NCI-H2081 (cell line): ENCODE measurements at regions not wholly inside any gene's neighbourhood (a gene's known extent, or its start where the extent isn't known, plus 50 kb on each side); places are given as distances from the start of the nearest gene placed in this dataset.
"Not testable (repeated sequence)": the region's sequence is repeated elsewhere in the genome, so short reads cannot be mapped to it uniquely, and the experiment has no call there.

Experiments used
- DNase-seq, 2 experiments: peaks; one replicate each; lab custom pipeline; 2025; lab: John Stamatoyannopoulos, UW

DNA sequence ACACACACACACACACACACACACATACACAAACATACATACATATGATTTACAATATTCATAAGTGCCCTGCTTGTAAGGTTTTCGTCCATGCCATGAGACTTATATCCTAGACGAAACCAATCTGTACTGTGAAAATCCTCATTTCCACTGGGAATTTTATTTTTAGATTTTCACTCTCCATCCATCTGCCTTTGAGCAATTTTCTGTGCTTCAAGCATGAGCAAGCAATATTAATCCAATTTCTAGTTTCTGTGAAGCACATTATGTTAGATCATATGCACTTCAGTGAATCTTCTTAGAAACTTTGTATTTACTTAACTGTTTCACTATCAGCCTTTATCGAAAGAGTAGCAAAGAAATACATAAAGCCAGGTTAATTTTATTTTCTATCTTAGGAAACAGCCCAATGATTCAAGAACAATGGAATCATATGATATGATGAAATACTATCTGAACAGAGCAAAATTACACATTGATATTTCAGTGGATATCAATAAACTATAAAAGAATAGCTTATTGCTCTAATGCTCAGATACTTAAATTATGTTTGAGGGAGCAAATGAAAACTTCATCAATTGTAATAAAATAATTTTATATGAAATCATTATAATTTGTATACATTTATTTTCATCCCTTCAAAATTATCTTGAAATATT lies 1100.7 kb upstream of the MIR17HG start:
- DNase-seq, result no peak

DNA sequence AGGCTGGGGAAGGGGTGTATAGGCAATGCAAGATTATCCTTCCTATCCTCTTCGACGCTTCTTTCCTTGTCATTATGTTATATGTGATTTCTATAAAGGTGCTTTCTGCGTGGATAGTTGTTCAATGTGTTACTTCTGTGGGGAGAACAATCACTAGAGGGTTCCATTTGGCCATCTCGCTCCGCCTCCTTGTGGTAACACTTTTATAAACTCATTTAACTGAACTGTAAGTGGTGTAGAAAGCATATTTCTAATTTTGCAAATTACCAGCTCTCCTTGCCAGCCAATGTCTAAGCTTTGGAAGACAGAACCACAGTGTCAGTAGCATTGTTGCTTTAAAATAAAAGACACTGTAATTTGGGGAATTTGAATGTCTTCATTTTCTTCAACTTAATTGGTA lies 1093.7 kb upstream of the MIR17HG start:
- no peak for DNase-seq

DNA sequence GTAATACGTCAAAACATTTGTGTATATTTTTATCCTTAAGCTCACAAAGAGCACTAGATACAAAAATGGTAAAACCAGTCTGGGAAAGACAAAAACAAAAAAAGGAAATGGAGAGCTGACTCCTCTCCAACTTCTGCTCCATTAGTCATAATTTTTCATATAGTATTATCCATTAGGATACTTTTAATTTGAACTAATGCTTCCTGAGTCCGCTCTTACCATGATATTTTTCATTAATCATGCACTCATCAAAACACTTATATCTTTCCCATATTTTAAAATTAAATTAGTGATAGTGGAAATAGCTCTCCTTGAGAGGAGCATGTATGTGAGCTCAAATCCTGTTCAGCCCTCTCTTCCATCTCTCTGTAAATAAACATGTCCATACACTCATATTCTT lies 1093.0 kb upstream of the MIR17HG start:
- no peak for DNase-seq

DNA sequence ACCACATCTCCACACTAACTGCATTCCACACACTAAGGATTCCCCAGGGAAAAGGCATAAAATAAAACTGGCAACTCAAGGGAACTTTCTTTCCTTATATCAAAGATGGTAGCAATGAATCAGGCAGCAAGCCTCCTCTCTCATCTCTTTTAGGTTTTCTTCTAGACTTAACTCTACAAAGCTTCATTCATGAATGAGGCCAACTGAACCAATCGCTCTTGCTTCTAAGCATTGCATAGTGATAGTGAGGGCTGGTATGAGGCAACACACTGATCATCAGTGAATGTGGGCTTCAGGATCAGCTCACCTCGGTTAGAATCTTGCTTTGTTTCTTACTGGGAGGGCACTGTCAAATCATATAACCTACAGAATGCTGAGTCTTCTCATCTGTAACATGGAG lies 1090.7 kb upstream of the MIR17HG start:
- DNase-seq, result no peak

DNA sequence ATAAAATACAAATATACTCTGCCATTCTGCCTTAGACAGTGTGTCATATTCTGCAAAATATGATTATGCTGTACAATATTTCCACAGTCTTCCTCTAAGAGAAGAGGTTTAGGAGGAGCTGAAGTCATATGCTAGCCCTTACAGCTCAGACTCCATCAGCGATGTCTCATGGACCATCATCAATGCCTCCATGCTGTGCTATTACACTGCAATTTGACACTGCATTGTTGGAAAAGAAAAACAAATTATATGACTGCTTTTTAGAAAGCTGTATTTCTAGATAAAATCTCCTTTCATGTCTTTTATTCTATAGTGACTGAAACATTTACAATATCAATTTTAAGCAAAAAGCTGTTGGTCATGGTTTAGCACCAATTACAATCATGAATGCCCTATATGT lies 1089.4 kb upstream of the MIR17HG start:
- peak in 1 of 2 experiments; percentile 7 for DNase-seq

DNA sequence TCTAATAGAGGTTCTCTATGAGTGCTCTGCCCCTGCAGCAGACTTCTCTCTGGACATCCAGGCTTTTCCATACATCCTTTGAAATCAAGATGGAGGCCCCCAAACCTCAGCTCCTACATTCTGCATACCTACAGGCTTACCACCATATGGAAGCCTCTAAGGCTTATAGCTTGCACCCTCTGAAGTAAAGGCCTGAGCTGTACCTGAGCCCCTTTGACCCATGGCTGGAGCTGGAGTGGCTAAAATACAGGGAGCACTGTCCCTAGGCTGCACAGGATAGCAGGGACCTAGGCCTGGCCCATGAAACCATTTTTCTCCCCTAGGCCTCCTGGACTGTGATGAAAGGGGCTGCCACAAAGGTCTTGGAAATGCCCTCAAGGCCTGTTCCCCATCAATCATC lies 1086.1 kb upstream of the MIR17HG start:
- DNase-seq, result no peak

DNA sequence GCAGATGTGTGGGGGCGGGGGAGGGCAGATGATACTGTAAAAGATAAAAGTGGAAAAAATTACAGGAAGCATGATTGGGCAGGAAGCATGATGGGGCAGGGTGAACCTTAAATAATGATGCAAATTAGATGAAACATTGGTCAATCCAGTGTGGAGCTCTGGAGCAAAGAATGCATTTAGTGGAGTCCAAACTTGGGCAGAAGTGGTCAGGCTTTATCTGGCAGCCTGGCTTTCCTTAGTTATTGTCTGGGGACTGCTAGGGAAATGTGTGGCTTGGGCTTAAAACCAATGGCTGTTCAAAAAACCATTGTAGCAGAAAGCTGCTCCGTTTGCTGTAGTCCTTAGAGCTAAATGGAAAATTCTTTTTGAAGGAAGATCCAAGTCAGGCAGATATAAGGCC lies 1077.3 kb upstream of the MIR17HG start:
- no peak for DNase-seq

DNA sequence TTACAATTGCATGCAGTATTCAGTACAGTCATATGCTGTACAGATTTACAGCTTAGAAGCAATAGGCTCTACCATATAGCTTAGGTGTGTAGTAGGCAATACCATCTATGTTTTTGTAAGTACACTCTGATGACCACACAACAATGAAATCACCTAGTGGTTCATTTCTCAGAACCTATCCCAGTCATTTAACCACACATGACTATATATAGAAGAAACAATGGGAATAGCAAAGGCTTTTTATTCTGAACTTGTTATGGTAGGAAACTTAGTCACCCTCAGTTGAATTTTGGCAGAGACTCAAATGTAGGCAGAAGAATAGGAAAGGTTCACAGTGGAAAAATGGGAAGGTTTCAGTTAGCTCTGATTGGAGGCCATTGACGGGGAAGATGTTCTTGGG lies 1075.1 kb upstream of the MIR17HG start:
- no peak for DNase-seq

DNA sequence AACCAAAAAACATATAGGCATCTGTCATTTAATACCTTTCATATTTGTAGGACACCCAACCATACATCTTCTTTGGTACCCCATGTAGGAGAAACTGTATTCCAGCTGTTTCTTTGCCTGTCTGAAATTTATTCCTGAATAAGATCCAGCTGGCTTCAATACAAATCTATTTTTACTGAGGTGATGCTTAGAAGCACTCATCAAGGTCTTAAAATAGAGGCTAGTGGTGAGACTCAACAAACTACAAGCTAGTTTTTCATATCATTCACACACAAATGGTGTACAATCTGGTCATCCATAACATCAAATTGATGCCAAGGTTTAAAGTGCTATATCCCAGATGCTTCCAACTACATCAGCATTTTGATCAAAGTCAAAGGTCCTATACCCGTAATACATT lies 1071.3 kb upstream of the MIR17HG start:
- DNase-seq, result no peak

DNA sequence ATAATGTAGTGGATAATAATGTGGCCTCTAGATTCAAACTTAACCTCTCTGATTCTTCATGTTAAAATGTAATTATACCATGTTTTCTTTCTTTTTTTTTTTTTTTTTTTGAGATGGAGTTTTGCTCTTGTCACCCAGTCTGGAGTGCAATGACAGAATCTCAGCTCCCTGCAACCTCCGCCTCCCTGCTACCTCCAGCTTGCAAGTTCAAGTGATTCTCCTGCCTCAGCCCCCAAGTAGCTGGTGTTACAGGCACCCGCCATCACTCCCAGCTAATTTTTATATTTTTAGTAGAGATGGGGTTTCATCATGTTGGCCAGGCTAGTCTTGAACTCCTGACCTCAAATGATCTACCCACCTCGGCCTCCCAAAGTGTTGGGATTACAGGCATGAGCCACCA lies 1069.3 kb upstream of the MIR17HG start:
- DNase-seq, result not testable (repeated sequence)

DNA sequence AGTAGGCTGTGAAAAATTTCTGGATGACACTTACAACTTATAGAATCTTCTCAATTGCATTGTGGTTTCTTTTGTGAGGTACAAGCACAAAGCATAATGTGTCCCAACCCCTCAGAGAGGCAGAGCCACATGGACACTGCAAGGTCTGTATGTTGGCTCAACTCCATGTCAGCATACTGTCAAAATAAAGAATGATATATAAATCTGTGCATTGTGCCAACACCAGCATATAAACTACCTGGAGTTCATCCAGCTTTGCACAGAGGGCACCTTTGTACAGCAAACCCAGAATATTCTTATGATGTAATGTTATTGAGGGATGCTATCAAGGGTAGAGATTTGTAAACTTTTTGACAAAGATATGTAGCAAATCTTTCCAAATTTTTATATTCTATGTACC lies 1065.8 kb upstream of the MIR17HG start:
- DNase-seq, result peak in 1 of 2 experiments; percentile 64

DNA sequence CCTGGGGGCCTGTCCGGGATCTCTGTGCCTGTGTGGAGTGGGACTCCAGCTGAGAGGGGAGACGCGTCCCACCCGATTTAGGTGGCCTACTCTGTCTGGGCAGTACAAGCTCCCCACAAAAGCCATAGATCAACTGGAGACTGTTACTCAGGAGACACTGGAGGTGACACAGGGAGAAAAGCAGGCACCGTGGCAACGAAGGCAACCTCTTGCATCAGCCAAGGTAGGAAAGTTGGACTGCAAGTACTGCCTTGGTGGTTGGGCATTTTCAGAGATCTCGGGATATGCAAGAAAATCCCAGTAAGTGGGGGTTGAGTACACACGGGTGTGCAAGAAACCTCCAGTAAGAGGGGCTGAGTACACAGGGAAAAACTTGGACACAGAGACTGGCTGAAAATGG lies 1060.0 kb upstream of the MIR17HG start:
- DNase-seq, result no peak

DNA sequence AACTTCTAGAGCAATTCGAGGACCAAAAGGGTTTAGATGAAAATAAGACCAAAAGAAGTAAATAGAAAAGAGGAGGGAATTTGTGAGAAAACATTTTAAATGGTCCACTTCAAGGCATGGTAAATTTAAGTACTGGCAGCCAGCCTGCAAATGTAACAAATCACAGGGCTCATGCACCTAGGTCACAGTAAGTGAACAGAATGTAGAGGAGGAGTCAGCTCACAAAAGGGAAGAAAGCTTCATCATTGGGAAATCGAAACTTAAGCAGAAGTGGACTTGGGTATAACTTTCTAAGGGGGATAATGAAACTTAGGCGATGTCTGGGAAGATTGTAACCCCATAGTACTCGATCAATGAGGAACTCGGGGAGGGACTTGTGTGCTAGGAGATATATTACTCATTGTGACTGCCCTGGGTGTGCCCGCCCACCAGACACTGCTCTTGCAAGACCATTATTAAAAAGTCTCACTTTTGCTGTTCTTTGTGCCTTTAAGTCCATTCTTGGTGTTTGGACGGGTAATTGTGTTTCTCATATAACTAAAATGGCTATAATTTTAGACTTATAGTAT lies 1053.6 kb upstream of the MIR17HG start:
- DNase-seq, result no peak

DNA sequence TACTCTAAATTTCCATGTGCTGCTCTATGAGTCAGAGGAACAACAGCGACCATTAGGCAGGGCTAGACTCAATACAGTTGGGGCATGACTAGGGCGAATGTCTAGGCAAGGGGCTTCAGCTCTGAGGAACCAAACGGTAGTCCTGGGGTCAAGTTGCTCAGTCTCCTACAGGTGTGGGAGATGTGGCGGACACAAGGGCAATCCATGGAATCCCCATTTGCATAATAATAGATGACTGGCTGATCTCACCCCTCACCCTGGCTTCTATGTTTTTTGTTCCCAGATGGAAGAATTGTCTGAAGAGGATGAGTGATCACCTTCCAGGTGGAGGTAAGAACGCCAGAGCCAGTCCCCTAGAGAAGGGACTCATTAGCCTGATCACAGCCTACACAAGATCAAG lies 1048.2 kb upstream of the MIR17HG start:
- DNase-seq, result no peak

DNA sequence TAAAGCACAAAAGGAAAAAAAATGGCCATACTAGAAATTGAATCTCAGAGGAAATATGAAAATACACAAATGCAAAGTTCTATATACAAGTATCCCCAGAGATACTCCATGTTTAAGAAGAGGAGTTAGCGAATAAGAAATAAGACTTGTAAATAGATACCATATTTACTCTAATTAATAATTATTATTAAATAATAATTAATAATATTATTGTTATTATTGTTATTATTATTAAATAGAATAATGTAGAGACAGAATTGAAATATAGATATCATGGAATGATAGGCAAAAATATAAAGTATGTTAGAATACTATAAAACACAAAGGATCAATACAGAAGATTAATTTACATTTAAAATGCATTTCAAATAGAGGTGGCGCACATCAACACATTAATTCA lies 1047.5 kb upstream of the MIR17HG start:
- DNase-seq, result no peak

DNA sequence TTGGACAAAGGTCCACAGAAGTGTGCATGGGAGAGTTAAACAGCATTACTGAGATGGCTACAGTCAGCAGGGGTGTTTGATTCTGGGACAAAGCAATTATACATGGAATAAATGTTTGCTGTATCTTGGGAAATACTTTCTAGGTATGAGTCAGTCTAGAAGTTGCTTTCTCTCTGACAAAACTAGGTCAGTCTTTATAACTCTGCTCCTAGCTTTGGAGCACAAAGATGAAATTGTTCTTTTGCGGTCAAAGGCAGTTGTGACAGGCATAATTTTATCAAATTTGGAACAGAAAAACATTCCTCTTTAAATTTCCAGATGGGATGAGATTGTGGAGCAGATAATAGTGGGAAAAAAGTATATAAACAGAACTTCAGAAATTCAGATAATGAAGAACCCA lies 1045.4 kb upstream of the MIR17HG start:
- DNase-seq, result no peak

DNA sequence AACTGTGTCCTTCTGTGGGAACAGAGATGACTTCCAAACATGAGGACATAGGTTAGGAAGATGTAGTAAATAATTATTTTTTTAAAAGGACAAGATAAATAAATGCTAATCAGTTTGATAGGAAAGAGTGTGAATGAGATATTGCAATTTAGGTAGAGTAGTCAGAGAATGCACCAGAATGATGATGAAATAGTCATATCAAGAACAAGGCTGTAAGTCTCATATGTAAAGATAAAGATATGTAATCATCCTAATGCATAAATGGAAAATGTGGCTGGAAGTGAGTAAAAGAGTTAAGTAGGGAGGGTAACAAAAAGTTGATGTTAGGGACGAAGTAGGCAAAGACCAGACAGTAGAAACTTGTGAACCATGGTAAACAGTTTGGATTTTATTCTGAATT lies 1041.7 kb upstream of the MIR17HG start:
- DNase-seq, result no peak

DNA sequence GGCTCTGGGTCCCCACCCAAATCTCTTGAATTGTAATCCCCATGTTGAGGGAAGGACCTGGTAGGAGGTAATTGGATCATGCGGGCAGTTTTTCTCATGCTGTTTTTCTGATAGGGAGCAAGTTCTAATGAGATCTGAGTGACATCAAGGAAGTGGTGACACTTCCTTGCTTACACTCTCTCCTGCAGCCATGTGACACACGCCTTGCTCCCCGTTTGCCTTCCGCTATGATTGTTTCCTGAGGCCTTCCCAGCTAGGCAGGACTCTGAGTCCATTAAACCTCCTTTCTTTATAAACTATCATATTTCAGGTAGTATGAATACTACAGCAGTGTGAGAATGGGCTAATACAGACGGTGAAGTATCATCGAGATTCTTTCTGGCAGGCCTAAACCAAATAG lies 1040.4 kb upstream of the MIR17HG start:
- no peak for DNase-seq

DNA sequence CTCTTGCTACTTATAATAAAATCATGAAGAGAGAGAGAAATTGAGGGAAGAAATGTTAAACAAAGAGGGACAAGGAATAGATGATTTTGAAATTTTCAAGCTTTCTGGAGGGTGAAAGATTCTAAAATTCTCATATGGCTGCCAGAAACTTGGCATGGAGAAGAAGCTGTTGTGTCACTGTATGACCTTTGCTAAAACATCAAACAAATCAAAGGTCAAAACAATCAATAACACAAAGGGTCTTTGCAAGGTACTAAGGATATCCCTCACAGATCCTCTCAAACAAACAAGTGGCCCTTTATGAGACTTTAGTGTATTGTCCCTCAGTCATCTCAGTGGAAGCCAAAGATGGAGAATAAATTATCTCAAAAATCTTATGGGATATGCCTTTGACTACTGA lies 1039.2 kb upstream of the MIR17HG start:
- DNase-seq, result no peak

DNA sequence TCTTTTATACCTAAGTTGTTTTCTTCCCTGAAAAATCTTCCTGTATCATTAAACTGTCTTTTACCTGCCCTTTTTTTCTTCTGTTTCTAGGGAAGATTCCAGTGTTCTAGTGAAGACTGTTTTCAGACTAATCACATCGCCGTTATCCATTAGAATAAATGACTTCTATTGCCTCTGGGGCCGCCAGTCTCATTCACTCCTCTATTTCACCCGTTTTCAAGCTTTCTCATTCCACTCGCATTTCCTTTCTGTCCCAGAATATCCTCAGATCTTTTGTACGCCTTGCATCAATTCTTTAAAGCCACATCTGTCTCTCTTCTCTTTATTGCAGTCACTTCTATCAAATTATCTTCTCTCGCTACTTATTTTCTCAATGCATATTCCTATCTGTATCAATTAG lies 1035.6 kb upstream of the MIR17HG start:
- DNase-seq, result no peak

DNA sequence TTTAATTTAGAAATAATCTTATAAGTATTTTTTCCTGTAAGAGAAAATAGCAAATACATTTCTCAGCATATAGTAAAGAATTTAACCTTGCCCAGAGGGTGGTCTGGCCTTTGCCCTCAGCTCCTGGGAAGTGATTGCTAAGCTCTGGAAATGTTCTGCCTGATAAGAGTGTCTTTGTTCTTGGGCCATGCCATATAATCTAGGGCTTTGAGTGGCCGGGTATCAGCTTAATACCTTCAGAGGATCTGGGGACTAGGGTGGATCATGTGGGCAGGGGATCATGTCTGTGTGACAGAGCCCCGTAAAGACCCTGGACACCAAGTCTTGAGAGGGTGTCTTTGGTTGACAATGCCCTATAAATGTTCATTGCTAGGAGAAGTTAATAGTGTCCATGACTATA lies 1032.4 kb upstream of the MIR17HG start:
- DNase-seq, result no peak

DNA sequence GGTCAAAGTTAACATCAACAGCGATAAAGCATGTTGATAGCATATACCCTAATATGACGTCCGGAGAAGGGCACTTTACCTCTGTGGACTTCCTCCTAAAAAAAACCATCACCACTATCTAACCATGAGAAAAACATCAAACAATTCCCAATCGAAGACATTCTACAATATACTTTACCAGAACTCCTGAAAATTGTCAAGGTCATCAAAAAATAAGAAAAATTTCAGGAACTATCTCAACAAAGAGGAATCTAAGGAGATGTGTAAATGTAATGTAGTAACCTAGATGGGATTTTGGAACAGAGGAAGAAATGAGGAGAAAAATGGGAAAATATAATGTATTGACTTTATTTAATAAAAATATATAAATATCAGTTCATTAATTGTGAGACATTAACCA lies 1026.8 kb upstream of the MIR17HG start:
- no peak for DNase-seq

DNA sequence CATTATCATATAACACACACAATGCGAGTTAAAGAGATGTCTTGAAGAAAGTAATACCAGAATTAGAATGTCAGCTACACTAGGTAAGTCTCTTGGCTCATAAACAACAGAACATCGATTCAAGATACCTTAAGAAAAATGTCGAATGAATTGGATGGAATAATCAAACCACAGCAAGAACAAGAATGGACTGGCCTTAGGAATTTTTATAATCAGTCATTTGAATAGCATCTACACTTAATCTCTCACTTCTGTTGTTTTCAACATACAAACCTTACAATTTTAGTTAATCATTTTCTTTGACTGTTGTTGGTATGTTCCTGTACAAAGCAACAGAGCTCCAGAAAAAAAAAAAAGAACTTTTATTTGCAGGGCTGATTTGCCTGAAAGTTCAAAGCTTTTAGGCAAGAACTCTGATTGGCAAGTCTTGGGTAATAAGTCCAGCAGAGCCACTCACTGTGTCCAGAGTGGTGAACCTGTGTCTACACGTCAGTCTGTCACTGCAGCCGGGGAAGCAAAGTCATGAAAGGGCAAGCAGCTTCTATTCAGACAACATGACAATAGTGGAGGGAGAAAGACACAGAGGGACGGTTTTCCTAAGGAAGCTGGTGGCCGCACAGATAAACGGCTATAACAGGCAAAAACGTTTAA lies 1026.1 kb upstream of the MIR17HG start:
- DNase-seq, result no peak

DNA sequence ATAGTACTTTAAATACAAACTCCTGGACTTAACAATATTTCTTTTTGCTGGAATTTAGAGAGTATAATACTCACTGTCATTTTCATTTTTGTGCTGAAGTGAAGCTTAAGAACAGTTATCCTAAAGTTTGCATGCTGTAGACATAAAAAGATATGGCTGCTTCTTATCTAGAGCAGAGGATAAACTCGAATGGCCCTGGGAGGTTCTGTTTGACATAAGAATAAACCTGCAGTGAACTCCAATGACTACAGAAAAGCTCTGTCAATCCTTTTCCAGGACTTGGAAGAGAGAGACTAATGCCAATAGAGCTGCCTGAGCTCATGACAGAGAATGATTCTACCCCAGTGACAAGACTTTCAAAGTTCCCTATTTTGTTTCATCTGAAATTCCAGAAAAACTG lies 1017.8 kb upstream of the MIR17HG start:
- DNase-seq, result no peak
